ENCODE measurements at regions not wholly inside any gene's neighbourhood (a gene's known extent, or its start where the extent isn't known, plus 50 kb on each side); places are given as distances from the start of the nearest gene placed in this dataset.
"Not testable (repeated sequence)": the region's sequence is repeated elsewhere in the genome, so short reads cannot be mapped to it uniquely, and the experiment has no call there.

- no peak overlapping the region for H3K4me3 Mint-ChIP-seq (ENCODE audit: unreplicated experiment)
- no peak for DNase-seq
- no peaks in the 10 kb centered on the region for H3K36me3 Mint-ChIP-seq (ENCODE audit: unreplicated experiment)
- peaks cover 2% of the 10 kb centered on the region for H3K27me3 Mint-ChIP-seq (ENCODE audit: unreplicated experiment)
- H3K27ac Mint-ChIP-seq (ENCODE audit: unreplicated experiment) = no peak overlapping the region
- H3K9me3 Mint-ChIP-seq (ENCODE audit: unreplicated experiment) = no peaks in the 10 kb centered on the region
- no peaks in the 10 kb centered on the region for H3K4me1 Mint-ChIP-seq (ENCODE audit: low read depth, unreplicated experiment)
- no peak for TF ChIP-seq CTCF (IDR thresholded peaks at IDR 0.05; ENCODE audit: partially characterized antibody, unreplicated experiment)
Measured at GRCh38 chr4:13722649-13723048, 95.1 kb upstream of the BOD1L1 start.

DNA sequence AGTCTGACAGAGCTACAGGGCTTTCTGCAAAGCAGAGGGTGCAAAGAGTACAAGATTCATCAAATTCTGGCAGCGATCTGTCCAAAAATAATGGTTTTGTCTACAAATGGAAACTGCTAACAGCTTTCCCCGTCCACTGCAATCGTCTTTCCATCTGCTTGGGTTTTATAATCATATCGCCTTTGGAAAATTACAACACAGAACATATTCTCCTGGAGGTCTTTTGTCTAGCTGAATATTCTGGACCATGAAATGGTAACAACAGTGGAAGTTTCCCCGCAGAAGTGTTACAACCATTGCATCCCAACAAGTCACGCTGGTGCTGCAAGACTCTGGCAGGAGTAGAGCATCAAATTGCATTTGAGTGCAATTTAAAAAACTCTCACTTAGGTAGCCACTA, 101.2 kb upstream of the BOD1L1 start:
- TF ChIP-seq CTCF (IDR thresholded peaks at IDR 0.05; ENCODE audit: partially characterized antibody, unreplicated experiment) = no peak
- Mint-ChIP-seq H3K4me1 (ENCODE audit: low read depth, unreplicated experiment) (no peaks in the 10 kb centered on the region), H3K4me3 (ENCODE audit: unreplicated experiment) (no peak overlapping the region), H3K27ac (ENCODE audit: unreplicated experiment) (no peak overlapping the region), H3K9me3 (ENCODE audit: unreplicated experiment) (peaks cover 1% of the 10 kb centered on the region), H3K27me3 (ENCODE audit: unreplicated experiment) (peaks cover 2% of the 10 kb centered on the region), H3K36me3 (ENCODE audit: unreplicated experiment) (no peaks in the 10 kb centered on the region)
- DNase-seq = no peak

- H3K36me3 Mint-ChIP-seq (ENCODE audit: unreplicated experiment) = no peaks in the 10 kb centered on the region
- DNase-seq = no peak
Measured at GRCh38 chr4:13731019-13731418, 103.5 kb upstream of the BOD1L1 start.

GRCh38 chr4:13733817-13734216, 106.3 kb upstream of the BOD1L1 start:
- H3K4me1 Mint-ChIP-seq (ENCODE audit: low read depth, unreplicated experiment) = no peaks in the 10 kb centered on the region
- no peaks in the 10 kb centered on the region for H3K27me3 Mint-ChIP-seq (ENCODE audit: unreplicated experiment)
- no peak for DNase-seq
- H3K9me3 Mint-ChIP-seq (ENCODE audit: unreplicated experiment) = no peaks in the 10 kb centered on the region
- H3K27ac Mint-ChIP-seq (ENCODE audit: unreplicated experiment) = no peak overlapping the region
- TF ChIP-seq CTCF (IDR thresholded peaks at IDR 0.05; ENCODE audit: partially characterized antibody, unreplicated experiment) = no peak
- no peaks in the 10 kb centered on the region for H3K36me3 Mint-ChIP-seq (ENCODE audit: unreplicated experiment)
- H3K4me3 Mint-ChIP-seq (ENCODE audit: unreplicated experiment) = no peak overlapping the region

More at GRCh38 chr4:13731019-13731418, 103.5 kb upstream of the BOD1L1 start:
- Mint-ChIP-seq H3K9me3 (ENCODE audit: unreplicated experiment) (peaks cover 1% of the 10 kb centered on the region), H3K27me3 (ENCODE audit: unreplicated experiment) (no peaks in the 10 kb centered on the region), H3K4me3 (ENCODE audit: unreplicated experiment) (no peak overlapping the region), H3K4me1 (ENCODE audit: low read depth, unreplicated experiment) (no peaks in the 10 kb centered on the region), H3K27ac (ENCODE audit: unreplicated experiment) (no peak overlapping the region)
- no peak for TF ChIP-seq CTCF (IDR thresholded peaks at IDR 0.05; ENCODE audit: partially characterized antibody, unreplicated experiment)

DNA sequence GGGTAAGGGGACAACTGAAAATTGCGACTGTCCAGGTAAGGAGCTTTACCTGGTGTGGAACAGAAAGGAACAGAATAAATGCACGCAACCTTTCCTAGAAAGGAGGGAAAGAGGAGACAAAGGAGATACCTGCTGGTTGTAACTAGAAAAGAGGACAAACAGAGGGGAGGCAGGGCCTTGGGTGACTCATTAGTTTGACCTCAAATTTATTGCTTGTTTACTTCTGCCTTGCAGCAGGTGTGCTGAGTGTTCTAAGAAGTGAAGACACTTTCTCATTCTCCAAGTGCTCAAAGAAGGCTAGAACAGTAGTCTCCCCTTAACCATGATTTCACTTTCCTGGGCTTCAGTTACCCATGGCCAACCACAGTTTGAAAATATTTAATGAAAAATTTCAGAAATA, 123.1 kb upstream of the BOD1L1 start:
- Mint-ChIP-seq H3K27me3 (ENCODE audit: unreplicated experiment) (no peaks in the 10 kb centered on the region), H3K4me1 (ENCODE audit: low read depth, unreplicated experiment) (peaks cover 10% of the 10 kb centered on the region), H3K9me3 (ENCODE audit: unreplicated experiment) (peaks cover 4% of the 10 kb centered on the region), H3K4me3 (ENCODE audit: unreplicated experiment) (no peak overlapping the region), H3K27ac (ENCODE audit: unreplicated experiment) (no peak overlapping the region), H3K36me3 (ENCODE audit: unreplicated experiment) (no peaks in the 10 kb centered on the region)
- DNase-seq = no peak
- no peak for TF ChIP-seq CTCF (IDR thresholded peaks at IDR 0.05; ENCODE audit: partially characterized antibody, unreplicated experiment)

- H3K4me1 Mint-ChIP-seq (ENCODE audit: low read depth, unreplicated experiment); H3K9me3 Mint-ChIP-seq (ENCODE audit: unreplicated experiment); H3K27me3 Mint-ChIP-seq (ENCODE audit: unreplicated experiment); H3K27ac Mint-ChIP-seq (ENCODE audit: unreplicated experiment); H3K4me3 Mint-ChIP-seq (ENCODE audit: unreplicated experiment); DNase-seq: not testable (repeated sequence)
- peaks cover 18% of the 10 kb centered on the region for H3K36me3 Mint-ChIP-seq (ENCODE audit: unreplicated experiment)
Measured at GRCh38 chr4:13761581-13761980, 134.1 kb upstream of the BOD1L1 start.

All from glutamatergic neuron (in vitro differentiated cells).